GM12878 (cell line): ENCODE measurements at regions not wholly inside any gene's neighbourhood (a gene's known extent, or its start where the extent isn't known, plus 50 kb on each side); places are given as distances from the start of the nearest gene placed in this dataset.

Source experiments
- ATAC-seq: fragments of 200-7000 bp; cut with Tn5 transposase; 3 replicates; pipeline ENCODE4 v1.9.1; 2020; ENCODE audit warnings: mild to moderate bottlenecking, moderate library complexity
- BruUV-seq: library from RNA; stranded (reverse); fragments of 400-500 nt; replicated peaks from 2 replicates; lab custom pipeline; 2021; lab: Mats Ljungman, UMichigan
- CTCF ChIA-PET: fragments of 300-600 bp; sonication (Branson Sonifier 250); formaldehyde crosslinking; extraction: SDS; loops from one replicate; lab custom pipeline; 2021; ENCODE audit warnings: inconsistent platforms; lab: Yijun Ruan, JAX
- POLR2A ChIA-PET: fragments of 350-600 bp; formaldehyde crosslinking; extraction: SDS; loops from one replicate; lab custom pipeline; 2021; ENCODE audit warnings: inconsistent platforms; lab: Charles Lee
- RAD21 ChIA-PET: fragments of 300-600 bp; sonication (Branson Sonifier 250); formaldehyde crosslinking; loops from one replicate; lab custom pipeline; 2023; ENCODE audit warnings: antibody characterized with exemption; ENCODE audit not compliant: unreplicated experiment; lab: Charles Lee
- SMC1A ChIA-PET: fragments of 300-600 bp; sonication (Branson Sonifier 250); formaldehyde crosslinking; loops from one replicate; lab custom pipeline; 2023; ENCODE audit not compliant: unreplicated experiment, uncharacterized antibody; lab: Charles Lee
- DNase-seq: peaks from one replicate; pipeline ENCODE4 v3.0.0-alpha.2; 2011; ENCODE audit warnings: low read depth, low spot score
- FAIRE-seq: peaks from 3 replicates; lab custom pipeline; 2011; peaks lifted over from hg19 to GRCh38; lab: Jason Lieb, UNC
- H2AFZ ChIP-seq: 2 replicates; pipeline ENCODE4 v1.6.0; 2011; ENCODE audit warnings: low read depth, low read length, control low read depth; ENCODE audit not compliant: control insufficient read depth
- H3K27ac ChIP-seq: 2 replicates; pipeline ENCODE4 v1.5.1; 2011; ENCODE audit warnings: control low read depth; ENCODE audit not compliant: control insufficient read depth, insufficient read depth
- H3K27me3 ChIP-seq, 2 experiments: replicated peaks in 1 of 2; 2 replicates each; pipeline versions ENCODE4 v1.6.0 to v1.6.1; 2011; ENCODE audit warnings: low read length in 1 of 2; ENCODE audit not compliant: control insufficient read depth in 2 of 2, insufficient read depth in 2 of 2
- H3K36me3 ChIP-seq, 2 experiments: 2 replicates each; pipeline ENCODE4 v1.5.1; 2011; ENCODE audit warnings: low read length in 1 of 2; ENCODE audit not compliant: control insufficient read depth in 2 of 2, insufficient read depth in 2 of 2
- H3K4me1 ChIP-seq: 2 replicates; pipeline ENCODE4 v1.6.1; 2011; ENCODE audit warnings: mild to moderate bottlenecking, low read length, moderate library complexity, mixed read lengths; ENCODE audit not compliant: control insufficient read depth, insufficient read depth
- H3K4me2 ChIP-seq: 2 replicates; pipeline ENCODE4 v1.6.0; 2011; ENCODE audit warnings: control low read depth; ENCODE audit not compliant: control insufficient read depth, insufficient read depth
- H3K4me3 ChIP-seq: fragments of 200-600 bp; sonication (generic); 2 replicates; pipeline ENCODE4 v1.5.1; 2016
- H3K79me2 ChIP-seq: 2 replicates; pipeline ENCODE4 v1.6.0; 2011; ENCODE audit warnings: low read length; ENCODE audit not compliant: control insufficient read depth, insufficient read depth
- H3K9ac ChIP-seq: 2 replicates; pipeline ENCODE4 v1.8.0; 2011; ENCODE audit warnings: low read length, control low read depth, mixed read lengths; ENCODE audit not compliant: control insufficient read depth, insufficient read depth
- H3K9me3 ChIP-seq: replicated peaks from 3 replicates; pipeline ENCODE4 v1.5.1; 2011; ENCODE audit warnings: mild to moderate bottlenecking, low read length; ENCODE audit not compliant: control insufficient read depth, insufficient read depth
- H4K20me1 ChIP-seq: 2 replicates; pipeline ENCODE4 v1.6.0; 2011; ENCODE audit not compliant: control insufficient read depth, insufficient read depth
- CBFB ChIP-seq: IDR thresholded peaks from 2 replicates; pipeline ENCODE4 v1.6.1; 2016; ENCODE audit warnings: antibody characterized with exemption, low read depth
- KDM1A ChIP-seq: fragments of 200-600 bp; sonication (generic); IDR thresholded peaks from 2 replicates; pipeline ENCODE4 v1.6.1; 2016; ENCODE audit warnings: borderline replicate concordance
- MYC ChIP-seq: IDR thresholded peaks from 2 replicates; pipeline ENCODE4 v1.6.1; 2011; ENCODE audit warnings: mild to moderate bottlenecking, low read length, moderate library complexity, inconsistent platforms; ENCODE audit not compliant: insufficient read depth, insufficient replicate concordance, insufficient read length, severe bottlenecking
- RAD21 ChIP-seq: IDR thresholded peaks from 2 replicates; pipeline ENCODE4 v1.6.1; 2011; ENCODE audit warnings: mild to moderate bottlenecking, low read depth, low read length, moderate library complexity; ENCODE audit not compliant: insufficient read depth
- RFX5 ChIP-seq: IDR thresholded peaks from 2 replicates; pipeline ENCODE4 v1.6.1; 2011; ENCODE audit warnings: low read depth, low read length, improper control_type of control experiment
- SIX5 ChIP-seq: IDR thresholded peaks from 2 replicates; pipeline ENCODE4 v1.6.1; 2011; ENCODE audit warnings: mild to moderate bottlenecking, low read depth, low read length, moderate library complexity; ENCODE audit not compliant: severe bottlenecking
- TBL1XR1 ChIP-seq: IDR thresholded peaks from 2 replicates; pipeline ENCODE4 v1.6.1; 2012; ENCODE audit warnings: low read depth, low read length, improper control_type of control experiment
- WGBS: methylation state at CpG from one replicate; pipeline ENCODE4 v1.1.6; 2016; ENCODE audit warnings: low lambda C conversion rate; ENCODE audit not compliant: insufficient replicate concordance, insufficient coverage; ENCODE audit errors: missing lambda C conversion rate; 5-methylcytosine and 5-hydroxymethylcytosine counted together
- in situ Hi-C: fragments of 300-500 bp; cut with MboI; formaldehyde crosslinking; loops from 9 replicates; pipeline ENCODE4 v1.14.3; 2018; ENCODE audit warnings: mixed read lengths
- intact Hi-C: fragments of 100-400 bp; cut with micrococcal nuclease; formaldehyde crosslinking; loops from one replicate; pipeline ENCODE4 v1.14.2; 2022; ENCODE audit not compliant: unreplicated experiment
- TF ChIP-seq, protein P1 (sequence below): fragments of 450-650 bp; IDR thresholded peaks from 2 replicates; pipeline ENCODE4 v1.6.1; 2017; ENCODE audit warnings: mild to moderate bottlenecking, low read depth, inconsistent platforms; ENCODE audit not compliant: poor library complexity, severe bottlenecking
- TF ChIP-seq, protein P2 (sequence below): IDR thresholded peaks from 2 replicates; pipeline ENCODE4 v1.6.1; 2011; ENCODE audit warnings: mild to moderate bottlenecking, low read depth, low read length, moderate library complexity; ENCODE audit not compliant: insufficient replicate concordance

DNA sequence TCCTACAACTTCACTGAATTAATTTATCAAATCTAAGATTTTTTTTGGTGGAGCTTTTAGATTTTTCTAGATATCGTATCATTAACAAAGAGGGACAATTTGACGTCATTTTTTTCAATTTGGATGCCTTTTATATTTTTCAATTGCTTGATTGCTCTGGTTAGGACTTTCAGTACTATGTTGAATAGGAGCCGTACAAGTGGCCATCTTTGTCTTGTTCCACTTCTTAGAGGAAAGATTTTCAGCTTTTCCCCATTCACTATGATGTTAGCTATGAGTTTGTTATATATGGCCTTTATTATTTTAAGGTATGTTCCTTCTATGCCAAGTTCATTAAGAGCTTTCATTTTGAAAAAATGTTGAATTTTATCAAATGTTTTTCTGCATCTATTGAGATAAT is 86.4 kb upstream of the MYCN start:
- no peak for TF ChIP-seq RAD21
- TF ChIP-seq RFX5: no peak
- TF ChIP-seq, protein P1, sequence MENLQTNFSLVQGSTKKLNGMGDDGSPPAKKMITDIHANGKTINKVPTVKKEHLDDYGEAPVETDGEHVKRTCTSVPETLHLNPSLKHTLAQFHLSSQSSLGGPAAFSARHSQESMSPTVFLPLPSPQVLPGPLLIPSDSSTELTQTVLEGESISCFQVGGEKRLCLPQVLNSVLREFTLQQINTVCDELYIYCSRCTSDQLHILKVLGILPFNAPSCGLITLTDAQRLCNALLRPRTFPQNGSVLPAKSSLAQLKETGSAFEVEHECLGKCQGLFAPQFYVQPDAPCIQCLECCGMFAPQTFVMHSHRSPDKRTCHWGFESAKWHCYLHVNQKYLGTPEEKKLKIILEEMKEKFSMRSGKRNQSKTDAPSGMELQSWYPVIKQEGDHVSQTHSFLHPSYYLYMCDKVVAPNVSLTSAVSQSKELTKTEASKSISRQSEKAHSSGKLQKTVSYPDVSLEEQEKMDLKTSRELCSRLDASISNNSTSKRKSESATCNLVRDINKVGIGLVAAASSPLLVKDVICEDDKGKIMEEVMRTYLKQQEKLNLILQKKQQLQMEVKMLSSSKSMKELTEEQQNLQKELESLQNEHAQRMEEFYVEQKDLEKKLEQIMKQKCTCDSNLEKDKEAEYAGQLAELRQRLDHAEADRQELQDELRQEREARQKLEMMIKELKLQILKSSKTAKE: no peak
- no peak for TF ChIP-seq CBFB
- no peak for TF ChIP-seq SIX5

DNA sequence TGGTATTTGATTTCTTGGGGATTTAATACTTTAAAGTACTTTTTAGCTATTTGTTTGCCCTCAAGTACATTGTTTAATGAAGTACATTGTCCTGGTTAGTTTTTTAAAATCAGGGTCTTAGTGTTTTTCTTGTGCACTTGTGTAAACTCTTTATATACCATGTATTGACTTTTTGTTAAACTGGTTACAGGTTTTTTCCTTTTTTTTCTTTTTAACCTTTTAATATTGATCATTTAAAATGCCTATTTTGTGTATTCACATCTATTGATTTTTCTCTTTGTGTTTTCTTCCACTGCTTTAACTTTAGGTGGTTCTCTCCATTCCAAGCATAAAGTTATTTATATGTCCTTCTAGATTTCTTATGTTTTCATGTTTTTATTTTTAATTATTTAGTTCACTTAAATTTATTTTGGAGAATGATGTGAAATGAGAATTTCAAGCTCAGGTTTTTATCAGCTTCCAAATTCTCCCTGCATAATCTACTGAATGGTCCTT is 84.5 kb upstream of the MYCN start:
- ChIA-PET CTCF (interaction anchor here (0.7 kb wide), 1 partner anchor 32 kb away, joined by 3 read pairs; no protein-coding TSS in a partner anchor), RAD21 (no interaction called here)
- intact Hi-C loops: no loop called here
- H3K9me3 ChIP-seq: no peaks in the 10 kb centered on the region
- no peak overlapping the region for H3K4me3 ChIP-seq
- no peaks in the 10 kb centered on the region for H4K20me1 ChIP-seq
- H3K4me1 ChIP-seq: no peaks in the 10 kb centered on the region
- H3K9ac ChIP-seq: no peak overlapping the region
- H3K27ac ChIP-seq: no peak overlapping the region
- ATAC-seq: no peak
- H3K36me3 ChIP-seq: no peaks in the 10 kb centered on the region
- H3K4me2 ChIP-seq: no peak overlapping the region
- in situ Hi-C loops: no loop called here
- no peaks in the 10 kb centered on the region; a peak in 1 of 4 replicates for H3K27me3 ChIP-seq
- TF ChIP-seq KDM1A (no peak), TBL1XR1 (no peak), MYC (no peak)
- TF ChIP-seq, protein P2, sequence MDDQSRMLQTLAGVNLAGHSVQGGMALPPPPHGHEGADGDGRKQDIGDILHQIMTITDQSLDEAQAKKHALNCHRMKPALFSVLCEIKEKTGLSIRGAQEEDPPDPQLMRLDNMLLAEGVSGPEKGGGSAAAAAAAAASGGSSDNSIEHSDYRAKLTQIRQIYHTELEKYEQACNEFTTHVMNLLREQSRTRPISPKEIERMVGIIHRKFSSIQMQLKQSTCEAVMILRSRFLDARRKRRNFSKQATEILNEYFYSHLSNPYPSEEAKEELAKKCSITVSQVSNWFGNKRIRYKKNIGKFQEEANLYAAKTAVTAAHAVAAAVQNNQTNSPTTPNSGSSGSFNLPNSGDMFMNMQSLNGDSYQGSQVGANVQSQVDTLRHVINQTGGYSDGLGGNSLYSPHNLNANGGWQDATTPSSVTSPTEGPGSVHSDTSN: no peak
- TF ChIP-seq, all 136 proteins: peak for 0
- no TSS peak for BruUV-seq
- Histone ChIP-seq H2AFZ (no peak overlapping the region), H3K79me2 (no peaks in the 10 kb centered on the region)
- SMC1A ChIA-PET: no interaction called here
- DNase-seq (no peak), FAIRE-seq (no peak)
- POLR2A ChIA-PET: no interaction called here

More for the DNA sequence above, 86.4 kb upstream of the MYCN start:
- ChIA-PET SMC1A (no interaction called here), RAD21 (no interaction called here), CTCF (no interaction called here), POLR2A (no interaction called here)
- H3K9ac ChIP-seq: no peak overlapping the region
- no peak for DNase-seq
- ATAC-seq: no peak
- no peaks in the 10 kb centered on the region for H3K9me3 ChIP-seq
- no peaks in the 10 kb centered on the region for H3K36me3 ChIP-seq
- no TSS peak for BruUV-seq
- H3K4me3 ChIP-seq: no peak overlapping the region
- FAIRE-seq: no peak
- no peaks in the 10 kb centered on the region; a peak in 1 of 4 replicates for H3K27me3 ChIP-seq
- H2AFZ ChIP-seq: no peak overlapping the region
- H3K79me2 ChIP-seq: no peaks in the 10 kb centered on the region
- in situ Hi-C loops: no loop called here
- H4K20me1 ChIP-seq: no peaks in the 10 kb centered on the region
- no peaks in the 10 kb centered on the region for H3K4me1 ChIP-seq
- 22% methylated on average over 3 of the region's 3 CpGs for WGBS
- H3K4me2 ChIP-seq: no peak overlapping the region
- intact Hi-C loops: no loop called here
- H3K27ac ChIP-seq: no peak overlapping the region
